ENCODE measurements at regions not wholly inside any gene's neighbourhood (a gene's known extent, or its start where the extent isn't known, plus 50 kb on each side); places are given as distances from the start of the nearest gene placed in this dataset.
"Not testable (repeated sequence)": the region's sequence is repeated elsewhere in the genome, so short reads cannot be mapped to it uniquely, and the experiment has no call there.

DNA sequence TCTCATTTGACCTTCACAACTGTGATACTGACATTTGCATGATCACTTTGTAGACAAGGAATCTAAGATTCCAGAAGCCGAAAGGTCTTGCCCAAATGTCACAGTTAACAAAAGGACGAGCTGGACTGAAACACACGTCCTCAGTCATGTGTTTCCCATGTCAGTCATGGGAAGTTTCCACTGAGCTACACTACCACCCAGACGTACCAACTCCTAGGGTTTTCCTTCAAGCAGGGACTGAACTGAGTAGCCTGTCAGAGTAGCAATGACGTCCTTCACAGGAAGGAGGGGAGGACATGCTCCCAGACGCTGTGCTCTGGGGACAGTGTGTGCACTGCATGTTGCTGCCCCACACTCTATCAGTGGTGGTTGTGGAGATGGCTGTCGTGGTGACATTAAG lies 215.8 kb upstream of the SMLR1 start:
- DNase-seq = no peak

- DNase-seq = no peak
These were observed 214.0 kb upstream of the SMLR1 start for GRCh38 chr6:130613176-130613575.

DNA sequence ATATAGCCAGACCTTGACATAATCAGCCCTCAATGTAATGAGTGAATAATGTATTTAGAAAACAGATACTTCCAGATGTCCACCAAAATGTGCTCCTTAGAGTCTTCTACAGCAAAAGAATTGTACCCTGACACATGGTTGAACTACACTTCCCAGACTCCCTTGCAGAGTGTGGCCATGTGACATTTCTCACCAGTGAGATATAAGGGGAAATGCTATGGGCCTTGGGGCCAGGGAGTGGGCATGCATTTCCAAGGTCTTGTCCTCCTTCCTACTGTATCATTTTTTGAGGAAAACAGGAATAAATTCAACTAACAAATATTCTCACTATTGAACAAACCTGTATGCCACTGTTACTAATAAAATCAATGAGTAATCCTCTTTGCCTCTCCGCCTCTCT lies 211.4 kb upstream of the SMLR1 start:
- no peak for DNase-seq

GRCh38 chr6:130617658-130618057 lies 209.5 kb upstream of the SMLR1 start:
- DNase-seq = no peak

DNA sequence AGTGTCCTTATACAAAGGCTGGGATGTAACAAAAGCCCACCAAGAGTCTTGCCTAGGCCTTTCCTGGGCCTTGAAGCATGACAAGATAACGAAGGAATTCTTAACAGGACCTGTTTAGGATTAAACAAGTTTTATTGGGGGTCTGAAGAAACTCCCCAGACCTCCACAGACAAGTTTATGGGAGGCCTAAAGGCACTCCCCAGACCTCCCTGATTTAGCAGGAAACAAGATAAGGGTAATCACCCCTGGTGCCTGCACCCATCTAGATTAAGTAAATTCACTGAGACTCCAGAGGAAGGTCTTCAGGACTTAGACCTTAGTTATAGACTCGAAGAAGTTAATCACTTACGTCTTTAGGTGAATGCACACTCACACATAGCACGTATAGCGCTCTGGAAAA lies 208.4 kb upstream of the SMLR1 start:
- DNase-seq = not testable (repeated sequence)

DNA sequence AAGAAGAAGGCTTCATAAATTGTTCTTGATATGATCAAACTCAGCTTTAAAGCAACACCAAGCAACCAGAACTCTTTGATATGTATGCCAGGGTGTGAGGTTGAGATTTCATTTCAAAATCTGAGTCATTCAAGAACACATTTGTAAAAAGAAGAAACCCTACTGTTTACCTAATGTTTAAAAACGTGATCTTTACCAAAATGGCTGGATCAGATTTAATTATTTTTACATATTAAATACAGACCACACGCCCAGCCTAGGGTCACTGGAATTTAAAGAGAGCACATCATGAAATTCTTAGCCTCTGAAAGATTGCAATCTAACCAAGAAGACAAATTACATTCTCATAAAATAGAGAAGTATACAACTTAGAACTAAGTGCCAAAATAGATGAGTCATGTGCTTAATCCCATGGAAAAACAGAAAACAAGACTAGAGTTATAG lies 206.8 kb upstream of the SMLR1 start:
- DNase-seq = peak in 1 of 5 experiments; percentile 90

- peak in 1 of 5 experiments; percentile 77 for DNase-seq
These were observed 205.1 kb upstream of the SMLR1 start for GRCh38 chr6:130622142-130622541.

DNA sequence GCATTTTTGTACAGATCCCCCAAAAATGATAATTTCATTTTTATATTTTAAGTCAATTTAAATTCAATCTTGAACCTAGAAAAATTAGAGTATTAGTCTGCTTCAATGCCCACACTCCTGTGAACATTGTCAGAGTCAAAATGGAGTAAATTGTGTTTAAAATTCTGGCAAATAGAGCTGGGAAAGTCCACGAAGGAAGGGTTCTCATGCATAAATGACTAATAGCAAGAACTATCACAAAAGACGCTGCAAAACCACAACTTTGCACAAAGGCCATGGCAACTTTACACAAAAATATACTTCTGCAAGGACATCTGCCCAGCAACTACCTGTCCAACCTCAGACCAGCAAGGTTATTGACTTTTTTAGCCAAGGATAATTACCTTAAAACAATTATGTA lies 203.2 kb upstream of the SMLR1 start:
- peak in 1 of 5 experiments; percentile 81 for DNase-seq

DNA sequence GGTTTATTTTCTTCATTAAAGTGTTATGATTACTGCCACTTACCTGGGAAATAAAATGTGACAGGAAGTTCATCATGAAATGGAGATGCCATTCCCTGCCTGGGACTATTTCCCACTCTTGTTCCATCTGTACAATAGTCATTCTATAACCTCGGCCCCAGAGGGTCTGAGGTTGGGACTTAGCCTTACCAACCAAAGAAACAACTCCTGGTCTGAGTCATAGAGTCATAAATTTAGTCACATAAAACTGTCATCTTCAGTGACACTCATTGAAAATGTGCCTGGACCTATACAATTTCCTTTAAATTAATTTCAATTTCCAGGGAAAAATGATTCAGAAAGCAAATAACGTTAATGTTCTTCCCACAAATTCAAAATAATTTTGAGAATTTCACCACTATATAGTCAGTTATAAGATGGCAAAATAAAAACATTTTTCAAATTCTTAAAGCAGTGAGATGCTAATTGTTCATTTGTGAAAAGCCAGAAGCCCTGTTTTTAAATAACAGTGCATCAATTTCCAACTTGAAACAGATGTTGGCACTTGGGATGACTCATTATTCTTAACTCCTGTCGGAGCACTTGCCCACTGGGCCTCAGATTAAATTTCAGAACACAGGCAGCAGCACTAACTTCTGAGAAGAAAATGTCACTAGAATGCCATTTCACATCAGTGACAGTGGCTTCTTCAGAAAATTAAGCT lies 201.2 kb upstream of the SMLR1 start:
- peak in 1 of 5 experiments; percentile 87 for DNase-seq

GRCh38 chr6:130628862-130629261 lies 198.3 kb upstream of the SMLR1 start:
- DNase-seq = no peak

GRCh38 chr6:130629640-130630039 lies 197.6 kb upstream of the SMLR1 start:
- DNase-seq = no peak

DNA sequence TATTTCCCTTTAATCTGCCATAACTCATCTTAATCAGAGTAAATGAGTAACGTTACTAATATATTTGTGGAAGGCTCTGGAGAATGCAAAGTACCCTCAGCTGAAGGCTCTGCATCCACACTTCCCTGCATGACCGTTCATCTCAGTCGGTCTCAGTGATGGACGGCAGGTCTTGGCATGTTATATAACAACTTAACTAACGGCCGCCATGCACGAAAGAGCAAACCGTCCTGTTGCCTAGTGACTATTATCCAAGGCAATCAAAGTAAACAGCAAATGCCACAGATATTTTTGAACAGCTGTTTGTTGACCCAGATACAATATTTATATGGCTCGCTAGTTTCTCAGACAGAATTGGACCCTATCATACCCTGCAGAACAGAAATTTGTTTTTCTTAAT lies 194.9 kb upstream of the SMLR1 start:
- DNase-seq = no peak

DNA sequence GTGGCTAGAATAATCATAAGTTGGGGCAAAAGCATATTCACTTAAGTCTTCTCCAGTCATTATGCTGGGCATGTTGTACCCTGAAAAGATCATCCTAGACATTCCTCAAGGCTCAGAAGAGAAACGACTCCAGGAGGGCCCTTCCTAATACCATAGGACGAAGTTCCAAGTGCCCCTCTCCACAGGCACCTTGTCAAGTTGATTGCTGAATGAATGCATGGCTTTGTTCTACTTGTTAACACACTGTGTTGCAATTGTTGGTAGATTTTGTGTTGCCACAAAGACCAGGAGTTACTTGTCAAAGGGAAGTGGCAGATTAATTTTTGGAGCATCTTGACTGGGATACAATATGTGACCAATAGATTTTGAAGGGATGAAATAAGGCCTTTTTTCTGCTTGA lies 194.3 kb upstream of the SMLR1 start:
- DNase-seq = no peak

DNA sequence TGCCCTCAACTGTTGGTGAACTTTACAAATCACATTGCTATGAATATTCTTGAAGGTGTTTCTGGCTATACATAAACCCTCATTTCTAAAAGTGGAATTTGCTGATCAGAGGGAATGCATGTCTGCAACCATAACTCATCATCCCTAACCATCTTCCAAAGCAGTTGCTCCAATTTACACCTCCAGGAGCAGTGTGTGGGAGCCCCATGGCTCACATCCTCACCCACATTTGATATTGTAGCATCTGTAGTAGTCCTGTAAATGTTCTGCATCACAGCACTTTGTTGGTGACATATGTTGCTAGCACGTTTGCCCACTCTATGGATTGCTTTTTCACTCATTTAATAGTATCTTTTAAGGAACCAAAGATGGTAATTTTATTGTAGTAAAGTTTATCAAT lies 183.8 kb upstream of the SMLR1 start:
- DNase-seq = no peak

DNA sequence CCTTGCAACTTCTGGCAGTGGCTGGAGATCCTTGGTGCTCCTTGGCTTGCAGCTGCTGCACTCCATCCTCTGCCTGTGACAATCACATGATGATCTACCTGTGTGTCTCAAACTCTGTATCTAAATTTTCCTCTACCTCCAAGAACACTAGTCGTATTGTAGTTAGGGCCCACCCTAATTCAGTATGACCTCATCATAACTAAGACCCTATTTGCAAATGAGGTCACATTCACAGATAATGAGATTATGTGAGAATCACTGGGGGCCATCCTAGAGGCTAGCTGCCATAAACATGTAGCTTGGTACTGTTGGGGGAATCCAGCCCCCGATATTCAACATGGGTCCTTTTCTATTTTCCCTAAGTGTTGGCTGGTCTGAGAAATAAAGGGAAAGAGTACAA lies 183.0 kb upstream of the SMLR1 start:
- DNase-seq = no peak

DNA sequence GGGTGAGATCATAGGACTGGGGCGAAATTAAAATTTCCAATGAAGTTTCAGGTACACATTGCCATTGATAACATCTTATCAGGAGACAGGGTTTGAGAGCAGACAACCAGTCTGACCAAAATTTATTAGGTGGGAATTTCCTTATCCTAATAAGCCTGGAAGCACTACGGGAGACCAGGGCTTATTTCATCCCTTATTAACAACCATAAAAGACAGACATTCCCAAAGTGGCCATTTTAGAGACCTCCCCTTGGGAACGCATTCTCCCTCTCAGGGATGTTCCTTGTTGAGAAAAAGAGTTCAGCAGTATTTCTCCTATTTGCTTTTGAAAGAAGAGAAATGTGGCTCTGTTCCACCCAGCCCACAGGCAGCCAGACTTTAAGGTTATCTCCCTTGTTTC lies 182.4 kb upstream of the SMLR1 start:
- not testable (repeated sequence) for DNase-seq

DNA sequence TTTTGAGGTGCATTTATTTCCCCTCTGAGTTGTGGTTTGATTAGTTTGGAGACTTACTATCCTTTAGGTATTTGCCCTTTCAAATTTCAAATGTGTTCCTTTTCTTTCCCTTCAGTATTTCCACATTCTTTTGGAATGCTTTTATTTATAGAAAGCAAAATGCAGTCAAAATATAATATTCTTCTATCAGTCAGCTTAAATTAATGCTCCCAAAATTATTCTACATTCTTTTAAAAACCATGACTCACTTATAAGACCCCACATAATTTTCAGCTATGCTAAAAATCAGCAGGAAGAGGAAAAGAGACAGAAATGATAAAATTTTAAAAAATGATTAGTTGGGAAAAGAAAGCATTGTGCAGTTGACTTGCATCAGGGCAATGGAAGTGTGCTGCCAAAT lies 180.0 kb upstream of the SMLR1 start:
- DNase-seq = no peak

- no peak for DNase-seq
These were observed 171.6 kb upstream of the SMLR1 start for GRCh38 chr6:130655586-130655985.

- DNase-seq = no peak
These were observed 166.1 kb upstream of the SMLR1 start for GRCh38 chr6:130661077-130661476.

DNA sequence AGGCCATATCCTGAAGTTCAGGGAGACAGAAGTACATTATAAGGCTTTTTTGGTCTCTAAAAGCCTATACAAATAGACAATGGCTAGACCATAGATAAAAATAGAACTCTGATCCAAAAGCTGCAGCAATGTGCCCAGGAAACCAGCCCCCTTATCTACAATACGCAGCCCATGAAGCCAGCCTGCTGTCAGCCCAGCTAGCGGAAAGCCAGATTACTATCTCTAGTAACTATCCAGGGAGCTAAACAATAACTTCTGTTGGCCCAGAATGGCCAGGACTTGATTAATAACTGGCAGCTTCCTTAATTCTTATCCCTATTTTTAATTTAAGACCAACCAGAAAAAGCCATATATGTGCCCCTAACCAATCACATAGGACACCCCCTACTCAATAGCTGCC lies 160.4 kb upstream of the SMLR1 start:
- no peak for DNase-seq

- DNase-seq = no peak
These were observed 157.1 kb upstream of the SMLR1 start for GRCh38 chr6:130670142-130670541.

DNA sequence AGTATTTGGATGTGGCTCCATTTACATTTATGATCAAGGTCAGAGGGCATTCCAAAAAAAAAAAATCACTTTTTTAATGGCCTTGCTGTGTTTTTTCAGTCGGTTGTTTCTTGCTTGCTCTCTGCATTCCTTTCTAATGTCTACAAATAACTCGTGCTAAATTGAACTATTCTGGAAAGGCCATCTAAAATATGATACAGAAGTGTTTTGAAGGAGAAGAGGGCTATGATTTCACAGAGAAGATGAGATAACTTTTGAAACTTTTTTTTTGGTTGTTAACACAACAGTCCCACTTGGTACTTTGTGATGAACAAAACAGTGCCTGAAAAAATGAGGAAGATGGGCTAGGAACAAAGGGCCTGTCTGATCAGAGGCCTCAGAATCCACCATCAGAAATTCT lies 156.1 kb upstream of the SMLR1 start:
- DNase-seq = no peak

- no peak for DNase-seq
These were observed 155.6 kb upstream of the SMLR1 start for GRCh38 chr6:130671577-130671976.

- no peak for DNase-seq
These were observed 155.1 kb upstream of the SMLR1 start for GRCh38 chr6:130672153-130672552.

DNA sequence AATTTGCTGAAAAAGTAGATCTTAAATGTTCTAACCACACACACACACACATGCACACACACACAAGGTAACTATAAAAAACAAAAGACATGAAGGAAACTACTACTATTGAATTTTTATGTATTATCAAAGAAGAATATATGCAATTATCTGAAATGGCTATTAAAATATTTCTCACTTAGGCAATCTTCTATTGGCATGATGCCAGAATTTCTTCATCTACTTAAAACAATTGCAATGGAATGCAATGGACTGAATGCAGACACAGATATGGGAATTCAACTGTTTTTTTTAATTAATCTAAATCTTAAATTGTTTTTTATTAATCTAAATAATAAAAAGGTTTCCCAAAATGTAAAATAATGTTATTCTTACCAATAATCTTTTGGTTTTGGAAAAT lies 152.6 kb upstream of the SMLR1 start:
- DNase-seq = no peak
